Liver (tissue), 8 donors: ENCODE measurements at regions not wholly inside any gene's neighbourhood (a gene's known extent, or its start where the extent isn't known, plus 50 kb on each side); places are given as distances from the start of the nearest gene placed in this dataset.

Experiments
- DNase-seq: peaks from one replicate; pipeline ENCODE4 v3.0.0-alpha.2; 2017; ENCODE audit warnings: low spot score
- H3K27ac ChIP-seq, 2 donors: one replicate each; pipeline ENCODE4 v1.7.0; 2013; ENCODE audit warnings: inconsistent platforms in 2 of 2, low read length in 2 of 2, control low read depth in 1 of 2, low read depth in 1 of 2, mild to moderate bottlenecking in 1 of 2
- H3K27me3 ChIP-seq, 4 donors: one replicate each; pipeline versions ENCODE4 v1.6.1 to v1.7.0; 2013; ENCODE audit warnings: low read length in 3 of 4, inconsistent platforms in 1 of 4, mild to moderate bottlenecking in 1 of 4, moderate library complexity in 1 of 4; ENCODE audit not compliant: control insufficient read depth in 4 of 4, insufficient read depth in 4 of 4
- H3K36me3 ChIP-seq, 4 donors: one replicate each; pipeline versions ENCODE4 v1.6.1 to v1.7.0; 2013; ENCODE audit warnings: low read length in 3 of 4, mild to moderate bottlenecking in 3 of 4, low read depth in 1 of 4, moderate library complexity in 1 of 4; ENCODE audit not compliant: control insufficient read depth in 4 of 4, insufficient read depth in 3 of 4
- H3K4me1 ChIP-seq, 4 donors: one replicate each; pipeline versions ENCODE4 v1.6.1 to v1.7.0; 2013; ENCODE audit warnings: low read length in 3 of 4, mild to moderate bottlenecking in 3 of 4, moderate library complexity in 1 of 4; ENCODE audit not compliant: control insufficient read depth in 4 of 4, insufficient read depth in 4 of 4
- H3K4me3 ChIP-seq, 3 donors: one replicate each; pipeline versions ENCODE4 v1.6.1 to v1.7.0; 2013; ENCODE audit warnings: low read length in 3 of 3, control low read depth in 1 of 3, low read depth in 1 of 3, mild to moderate bottlenecking in 1 of 3
- H3K9ac ChIP-seq, 2 donors: one replicate each; pipeline ENCODE4 v1.7.0; 2013; ENCODE audit warnings: low read length in 2 of 2, mild to moderate bottlenecking in 2 of 2, moderate library complexity in 2 of 2, control low read depth in 1 of 2, low read depth in 1 of 2
- H3K9me3 ChIP-seq, 4 donors: one replicate each; pipeline versions ENCODE4 v1.6.1 to v1.7.0; 2013; ENCODE audit warnings: low read length in 3 of 4; ENCODE audit not compliant: control insufficient read depth in 4 of 4
- CTCF ChIP-seq: fragments of 150-350 bp; IDR thresholded peaks from 2 replicates; pipeline ENCODE4 v1.5.1; 2017; ENCODE audit warnings: improper control_type of control experiment, low read depth, low read length; ENCODE audit not compliant: missing input control
- EGR1 ChIP-seq, 2 donors: IDR thresholded peaks; 2 replicates each; pipeline ENCODE4 v1.6.1; 2016 to 2018; ENCODE audit warnings: antibody characterized with exemption in 2 of 2, low read depth in 2 of 2
- FOXA1 ChIP-seq: IDR thresholded peaks from 2 replicates; pipeline ENCODE4 v1.6.1; 2016; ENCODE audit warnings: antibody characterized with exemption
- FOXA2 ChIP-seq: IDR thresholded peaks from 2 replicates; pipeline ENCODE4 v1.6.1; 2016; ENCODE audit warnings: antibody characterized with exemption
- GABPA ChIP-seq, 2 donors: IDR thresholded peaks in 1 of 2; conservative IDR thresholded peaks in 1 of 2; 2 replicates each; pipeline ENCODE4 v1.6.1; 2016; ENCODE audit warnings: antibody characterized with exemption in 2 of 2, mild to moderate bottlenecking in 1 of 2, moderate library complexity in 1 of 2
- HNF4A ChIP-seq, 2 donors: conservative IDR thresholded peaks; 2 replicates each; pipeline ENCODE4 v1.6.1; 2016; ENCODE audit warnings: antibody characterized with exemption in 2 of 2, mild to moderate bottlenecking in 2 of 2
- JUND ChIP-seq, 2 donors: IDR thresholded peaks; 2 replicates each; pipeline ENCODE4 v1.6.1; 2016; ENCODE audit warnings: antibody characterized with exemption in 2 of 2
- MAX ChIP-seq: IDR thresholded peaks from 2 replicates; pipeline ENCODE4 v1.6.1; 2016; ENCODE audit warnings: antibody characterized with exemption
- NR2F2 ChIP-seq: IDR thresholded peaks from 2 replicates; pipeline ENCODE4 v1.6.1; 2016; ENCODE audit warnings: antibody characterized with exemption
- RAD21 ChIP-seq, 2 donors: IDR thresholded peaks; 2 replicates each; pipeline ENCODE4 v1.6.1; 2016; ENCODE audit warnings: antibody characterized with exemption in 2 of 2, mild to moderate bottlenecking in 2 of 2
- RXRA ChIP-seq, 2 donors: IDR thresholded peaks; 2 replicates each; pipeline ENCODE4 v1.6.1; 2017 to 2018; ENCODE audit warnings: antibody characterized with exemption in 2 of 2, mild to moderate bottlenecking in 1 of 2
- TAF1 ChIP-seq: conservative IDR thresholded peaks from 2 replicates; pipeline ENCODE4 v1.6.1; 2016; ENCODE audit warnings: antibody characterized with exemption, mild to moderate bottlenecking
- YY1 ChIP-seq: IDR thresholded peaks from 2 replicates; pipeline ENCODE4 v1.6.1; 2016; ENCODE audit warnings: antibody characterized with exemption, mild to moderate bottlenecking
- WGBS: extraction: QIAGEN DNeasy Blood & Tissue Kit; methylation state at CpG from one replicate; pipeline ENCODE4 v1.1.7; 2013; 5-methylcytosine and 5-hydroxymethylcytosine counted together
- TF ChIP-seq, protein P1 (sequence below): IDR thresholded peaks from 2 replicates; pipeline ENCODE4 v1.6.1; 2016; ENCODE audit warnings: antibody characterized with exemption, mild to moderate bottlenecking
- TF ChIP-seq, protein P2 (sequence below): IDR thresholded peaks from 2 replicates; pipeline ENCODE4 v1.6.1; 2016; ENCODE audit warnings: antibody characterized with exemption
- donor health status: healthy.
- donor health status: healthy.
- donor health status: healthy.
- donor health status: healthy.
- donor health status: healthy.

GRCh38 chr15:26083457-26083856, 220.3 kb upstream of the ATP10A start:
- Histone ChIP-seq H3K4me1 (peaks cover 0 to 9% (median 7%) of the 10 kb centered on the region in 4 donors), H3K9me3 (no peaks in the 10 kb centered on the region), H3K27ac (no peak overlapping the region), H3K4me3 (no peak overlapping the region), H3K27me3 (no peaks in the 10 kb centered on the region), H3K36me3 (no peaks in the 10 kb centered on the region), H3K9ac (no peak overlapping the region)
- WGBS = 79% methylated on average over 4 of the region's 4 CpGs
- no peak for TF ChIP-seq RAD21 (IDR thresholded peaks at IDR 0.05)
- TF ChIP-seq FOXA2 = no peak
- TF ChIP-seq NR2F2 = no peak
- TF ChIP-seq, protein P1, sequence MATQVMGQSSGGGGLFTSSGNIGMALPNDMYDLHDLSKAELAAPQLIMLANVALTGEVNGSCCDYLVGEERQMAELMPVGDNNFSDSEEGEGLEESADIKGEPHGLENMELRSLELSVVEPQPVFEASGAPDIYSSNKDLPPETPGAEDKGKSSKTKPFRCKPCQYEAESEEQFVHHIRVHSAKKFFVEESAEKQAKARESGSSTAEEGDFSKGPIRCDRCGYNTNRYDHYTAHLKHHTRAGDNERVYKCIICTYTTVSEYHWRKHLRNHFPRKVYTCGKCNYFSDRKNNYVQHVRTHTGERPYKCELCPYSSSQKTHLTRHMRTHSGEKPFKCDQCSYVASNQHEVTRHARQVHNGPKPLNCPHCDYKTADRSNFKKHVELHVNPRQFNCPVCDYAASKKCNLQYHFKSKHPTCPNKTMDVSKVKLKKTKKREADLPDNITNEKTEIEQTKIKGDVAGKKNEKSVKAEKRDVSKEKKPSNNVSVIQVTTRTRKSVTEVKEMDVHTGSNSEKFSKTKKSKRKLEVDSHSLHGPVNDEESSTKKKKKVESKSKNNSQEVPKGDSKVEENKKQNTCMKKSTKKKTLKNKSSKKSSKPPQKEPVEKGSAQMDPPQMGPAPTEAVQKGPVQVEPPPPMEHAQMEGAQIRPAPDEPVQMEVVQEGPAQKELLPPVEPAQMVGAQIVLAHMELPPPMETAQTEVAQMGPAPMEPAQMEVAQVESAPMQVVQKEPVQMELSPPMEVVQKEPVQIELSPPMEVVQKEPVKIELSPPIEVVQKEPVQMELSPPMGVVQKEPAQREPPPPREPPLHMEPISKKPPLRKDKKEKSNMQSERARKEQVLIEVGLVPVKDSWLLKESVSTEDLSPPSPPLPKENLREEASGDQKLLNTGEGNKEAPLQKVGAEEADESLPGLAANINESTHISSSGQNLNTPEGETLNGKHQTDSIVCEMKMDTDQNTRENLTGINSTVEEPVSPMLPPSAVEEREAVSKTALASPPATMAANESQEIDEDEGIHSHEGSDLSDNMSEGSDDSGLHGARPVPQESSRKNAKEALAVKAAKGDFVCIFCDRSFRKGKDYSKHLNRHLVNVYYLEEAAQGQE = no peak
- no peak for DNase-seq

GRCh38 chr15:26082221-26083109, 219.3 kb upstream of the ATP10A start:
- WGBS = under 1% methylated on average over 48 of the region's 48 CpGs
- DNase-seq = peak; percentile 89
- TF ChIP-seq FOXA2 (peak; percentile 88), TAF1 (no peak), JUND (IDR thresholded peaks at IDR 0.05) (peak in 1 of 2 donors; percentile 83), EGR1 (IDR thresholded peaks at IDR 0.05; ENCODE audit: low read depth in 2 of 2) (no peak), RXRA (IDR thresholded peaks at IDR 0.05) (no peak), CTCF (no peak), NR2F2 (no peak), HNF4A (conservative IDR thresholded peaks at IDR 0.05) (peak in 1 of 2 donors; percentile 18), RAD21 (IDR thresholded peaks at IDR 0.05) (peak in 1 of 2 donors; percentile 11), MAX (peak; percentile 73), GABPA (IDR thresholded peaks at IDR 0.05 in 1 of 2, conservative IDR thresholded peaks at IDR 0.05 in 1 of 2) (peak; percentile 9 to 56), FOXA1 (peak; percentile 79), YY1 (peak; percentile 95)
- TF ChIP-seq, protein P2, sequence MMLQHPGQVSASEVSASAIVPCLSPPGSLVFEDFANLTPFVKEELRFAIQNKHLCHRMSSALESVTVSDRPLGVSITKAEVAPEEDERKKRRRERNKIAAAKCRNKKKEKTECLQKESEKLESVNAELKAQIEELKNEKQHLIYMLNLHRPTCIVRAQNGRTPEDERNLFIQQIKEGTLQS = peak; percentile 100
- TF ChIP-seq, protein P1 = peak; percentile 67
- H3K4me1 ChIP-seq = peaks cover 0 to 9% (median 7%) of the 10 kb centered on the region in 4 donors
- H3K36me3 ChIP-seq = no peaks in the 10 kb centered on the region
- H3K9ac ChIP-seq = peak overlapping the region; percentile 62 to 69
- H3K4me3 ChIP-seq = peak overlapping the region; percentile 73 to 77 (median 76)
- no peaks in the 10 kb centered on the region for H3K9me3 ChIP-seq
- H3K27me3 ChIP-seq = no peaks in the 10 kb centered on the region
- peak overlapping the region; percentile 88 to 90 for H3K27ac ChIP-seq
